Gastrocnemius medialis (tissue), 4 donors: ENCODE measurements at regions not wholly inside any gene's neighbourhood (a gene's known extent, or its start where the extent isn't known, plus 50 kb on each side); places are given as distances from the start of the nearest gene placed in this dataset.

ENCODE experiments used
- ATAC-seq, 2 donors: fragments of 150-250 bp; one replicate each; pipeline ENCODE4 v1.9.1; 2016
- DNase-seq, 2 donors: peaks; one replicate each; pipeline ENCODE4 v3.0.0-alpha.2; 2019
- H3K27ac ChIP-seq, 4 donors: fragments of 200-600 bp; sonication (generic); 1 replicate in 1 of 4; 2 replicates in 3 of 4; pipeline ENCODE4 v1.5.1; 2016 to 2018; ENCODE audit warnings: mild to moderate bottlenecking in 2 of 4, moderate library complexity in 1 of 4
- H3K27me3 ChIP-seq, 3 donors: fragments of 200-600 bp; sonication (generic) in 2 of 3; 1 replicate in 1 of 3; 2 replicates in 2 of 3; pipeline versions ENCODE4 v1.5.1 to v1.6.0; 2016 to 2019; ENCODE audit warnings: mild to moderate bottlenecking in 1 of 3, moderate library complexity in 1 of 3
- H3K36me3 ChIP-seq, 2 donors: fragments of 200-600 bp; sonication (generic) in 1 of 2; one replicate each; pipeline ENCODE4 v1.5.1; 2017 to 2018
- H3K4me1 ChIP-seq, 2 donors: fragments of 200-600 bp; sonication (generic) in 1 of 2; one replicate each; pipeline ENCODE4 v1.5.1; 2016 to 2017; ENCODE audit warnings: mild to moderate bottlenecking in 2 of 2
- H3K4me3 ChIP-seq, 4 donors: fragments of 200-600 bp; sonication (generic) in 3 of 4; 1 replicate in 1 of 4; 2 replicates in 3 of 4; pipeline ENCODE4 v1.5.1; 2016 to 2019; ENCODE audit warnings: mild to moderate bottlenecking in 2 of 4
- H3K9me3 ChIP-seq, 3 donors: fragments of 200-600 bp; sonication (generic) in 2 of 3; 1 replicate in 1 of 3; 2 replicates in 2 of 3; pipeline ENCODE4 v1.5.1; 2016 to 2019
- POLR2A ChIP-seq, 2 donors: fragments of 450-650 bp; IDR thresholded peaks; one replicate each; pipeline ENCODE4 v1.6.1; 2017; ENCODE audit warnings: antibody characterized with exemption in 2 of 2, mild to moderate bottlenecking in 2 of 2, moderate library complexity in 2 of 2
- in situ Hi-C, 4 donors: fragments of 200-750 bp; cut with MboI; loops; one replicate each; pipeline versions ENCODE4 v1.15.0 to v1.8.0; 2017; ENCODE audit warnings: low sequenced_read_pairs in 4 of 4
- intact Hi-C: fragments of 100-400 bp; cut with DNase I; formaldehyde crosslinking; loops from one replicate; pipeline ENCODE4 v1.15.1; 2023; ENCODE audit warnings: low total_unique reads
- TF ChIP-seq, protein P1 (sequence below), 5 experiments: fragments of 450-650 bp in 3 of 5; fragments of 200-600 bp in 2 of 5; sonication (generic) in 2 of 5; IDR thresholded peaks in 4 of 5; conservative IDR thresholded peaks in 1 of 5; 1 replicate in 4 of 5; 2 replicates in 1 of 5; pipeline ENCODE4 v1.5.1; 2016 to 2019; ENCODE audit warnings: antibody characterized with exemption in 5 of 5, mild to moderate bottlenecking in 3 of 5, moderate library complexity in 3 of 5

DNA sequence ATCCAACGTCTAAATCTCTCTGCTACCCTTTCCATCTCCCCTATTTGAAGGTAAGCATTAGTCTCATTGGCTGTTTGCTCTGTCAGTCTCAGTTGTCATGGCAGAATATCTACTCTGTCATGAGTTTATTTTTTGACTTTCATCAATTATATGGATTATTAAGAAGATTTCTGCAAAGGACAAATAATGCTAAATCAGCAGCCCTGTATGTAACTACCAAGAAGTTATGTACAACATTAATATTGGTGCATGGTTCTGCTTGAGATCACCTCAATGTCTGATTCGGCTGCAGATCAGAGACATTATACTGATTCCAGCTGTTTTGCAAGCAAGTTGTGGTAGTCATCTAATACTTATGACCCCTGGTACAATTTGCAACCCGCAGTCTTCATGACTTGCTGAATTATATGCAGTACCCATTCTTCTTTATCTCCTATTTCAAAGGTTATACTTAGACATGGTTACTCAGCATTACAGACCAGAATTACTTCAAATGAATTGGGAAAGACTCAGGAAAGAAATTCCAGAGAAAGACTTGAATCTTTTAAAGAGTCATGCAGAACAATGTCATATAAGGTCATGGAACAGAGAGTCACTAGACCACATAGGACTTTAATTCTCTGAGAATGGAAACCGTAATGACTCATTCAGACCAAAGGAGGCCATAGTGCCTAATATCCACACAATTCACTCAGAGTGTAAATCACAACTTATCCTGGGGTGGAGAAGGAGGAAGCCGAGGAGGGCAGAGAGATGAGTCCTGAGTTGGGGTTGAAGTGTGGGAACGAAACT is 201.4 kb downstream of the IBTK start:
- in situ Hi-C loops (loop anchor here in 1 of 4 donors (25.0 kb wide), 1 partner anchor 1434 kb away; no protein-coding TSS in a partner anchor), intact Hi-C loops (no loop called here)
- TF ChIP-seq, protein P1, sequence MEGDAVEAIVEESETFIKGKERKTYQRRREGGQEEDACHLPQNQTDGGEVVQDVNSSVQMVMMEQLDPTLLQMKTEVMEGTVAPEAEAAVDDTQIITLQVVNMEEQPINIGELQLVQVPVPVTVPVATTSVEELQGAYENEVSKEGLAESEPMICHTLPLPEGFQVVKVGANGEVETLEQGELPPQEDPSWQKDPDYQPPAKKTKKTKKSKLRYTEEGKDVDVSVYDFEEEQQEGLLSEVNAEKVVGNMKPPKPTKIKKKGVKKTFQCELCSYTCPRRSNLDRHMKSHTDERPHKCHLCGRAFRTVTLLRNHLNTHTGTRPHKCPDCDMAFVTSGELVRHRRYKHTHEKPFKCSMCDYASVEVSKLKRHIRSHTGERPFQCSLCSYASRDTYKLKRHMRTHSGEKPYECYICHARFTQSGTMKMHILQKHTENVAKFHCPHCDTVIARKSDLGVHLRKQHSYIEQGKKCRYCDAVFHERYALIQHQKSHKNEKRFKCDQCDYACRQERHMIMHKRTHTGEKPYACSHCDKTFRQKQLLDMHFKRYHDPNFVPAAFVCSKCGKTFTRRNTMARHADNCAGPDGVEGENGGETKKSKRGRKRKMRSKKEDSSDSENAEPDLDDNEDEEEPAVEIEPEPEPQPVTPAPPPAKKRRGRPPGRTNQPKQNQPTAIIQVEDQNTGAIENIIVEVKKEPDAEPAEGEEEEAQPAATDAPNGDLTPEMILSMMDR (IDR thresholded peaks at IDR 0.05 in 4 of 5, conservative IDR thresholded peaks at IDR 0.05 in 1 of 5): no peak
- TF ChIP-seq POLR2A (IDR thresholded peaks at IDR 0.05): no peak
- Histone ChIP-seq H3K36me3 (no peaks in the 10 kb centered on the region), H3K4me1 (no peaks in the 10 kb centered on the region), H3K27me3 (no peaks in the 10 kb centered on the region), H3K27ac (no peak overlapping the region), H3K4me3 (no peak overlapping the region), H3K9me3 (no peaks in the 10 kb centered on the region)
- ATAC-seq (no peak), DNase-seq (no peak)

DNA sequence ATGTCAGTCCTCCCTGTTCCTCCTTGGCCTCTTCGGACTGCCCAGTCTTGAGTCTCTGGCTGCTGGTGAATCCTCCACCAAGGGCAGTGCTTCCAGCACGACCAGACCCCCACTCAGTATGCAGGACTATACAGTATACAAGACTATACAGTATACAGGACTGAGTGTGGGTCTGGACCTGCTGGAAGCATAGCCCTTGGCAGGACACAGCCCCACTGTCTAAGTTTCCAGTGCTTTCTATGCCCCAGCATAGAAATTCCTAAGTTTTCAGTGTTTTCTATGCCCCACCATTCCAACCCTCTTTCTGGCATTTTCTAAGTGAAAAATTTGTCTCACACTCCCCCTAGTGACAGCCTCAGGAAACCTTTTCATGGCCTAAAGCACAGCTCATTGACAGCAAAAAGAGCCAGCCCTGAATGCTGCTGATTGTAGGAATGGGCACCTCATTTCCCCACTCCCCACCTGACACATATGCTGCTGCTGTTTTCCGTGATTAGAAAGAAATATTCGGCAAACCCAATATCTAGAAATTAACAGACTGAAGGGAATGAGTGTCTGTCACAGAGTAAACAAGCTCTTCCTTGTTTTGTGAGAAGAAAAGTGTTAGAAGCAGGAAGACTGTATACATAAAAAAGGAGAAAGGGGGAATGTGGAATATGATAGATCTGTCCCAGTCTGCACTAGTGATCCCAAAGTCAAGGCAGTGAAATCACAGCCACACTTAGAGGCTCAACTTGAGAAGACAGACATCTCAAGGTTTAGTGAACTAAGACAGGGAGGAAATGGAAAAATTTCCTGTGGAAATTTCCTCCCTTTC is 206.9 kb downstream of the IBTK start:
- H3K4me3 ChIP-seq: no peak overlapping the region
- TF ChIP-seq, protein P1 (IDR thresholded peaks at IDR 0.05 in 4 of 5, conservative IDR thresholded peaks at IDR 0.05 in 1 of 5): peak; percentile 6 to 54 (median 40)
- no peak for TF ChIP-seq POLR2A (IDR thresholded peaks at IDR 0.05)
- no peaks in the 10 kb centered on the region for H3K4me1 ChIP-seq
- no peaks in the 10 kb centered on the region for H3K27me3 ChIP-seq
- in situ Hi-C loops (loop anchor here in 1 of 4 donors (25.0 kb wide), 1 partner anchor 1428 kb away; no protein-coding TSS in a partner anchor), intact Hi-C loops (no loop called here)
- DNase-seq: no peak
- H3K9me3 ChIP-seq: no peaks in the 10 kb centered on the region
- no peak overlapping the region for H3K27ac ChIP-seq
- peak; percentile 63 to 64 for ATAC-seq
- no peaks in the 10 kb centered on the region for H3K36me3 ChIP-seq

DNA sequence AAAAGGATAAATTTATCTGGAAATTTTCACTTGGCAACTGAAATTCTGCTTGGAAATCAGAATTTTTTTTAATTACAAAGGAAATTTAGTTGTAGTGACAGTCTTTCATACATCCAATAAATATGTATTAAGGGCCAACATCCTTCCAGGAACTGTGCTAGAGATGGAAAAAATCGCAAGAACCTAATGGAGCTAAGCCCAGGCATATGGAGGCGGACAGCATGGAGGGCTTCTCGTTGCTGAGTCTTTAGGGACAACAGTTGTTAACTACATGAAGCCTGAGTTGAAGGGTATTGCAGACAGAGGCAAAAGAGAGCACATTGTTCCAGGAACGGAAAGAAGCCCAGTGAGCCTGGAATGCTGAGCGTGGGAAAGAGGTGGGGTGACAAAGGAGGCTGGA is 208.9 kb downstream of the IBTK start:
- Histone ChIP-seq H3K36me3 (no peaks in the 10 kb centered on the region), H3K27me3 (no peaks in the 10 kb centered on the region), H3K4me1 (no peaks in the 10 kb centered on the region), H3K4me3 (no peak overlapping the region), H3K9me3 (no peaks in the 10 kb centered on the region), H3K27ac (no peak overlapping the region)
- no peak for DNase-seq
- in situ Hi-C loops: loop anchor here in 1 of 4 donors (25.0 kb wide), 1 partner anchor 1426 kb away; no protein-coding TSS in a partner anchor
- intact Hi-C loops: loop anchor here (10.0 kb wide), 1 partner anchor 284 kb away; the partner anchor contains the start of gene TENT5A
- TF ChIP-seq, protein P1 (IDR thresholded peaks at IDR 0.05 in 4 of 5, conservative IDR thresholded peaks at IDR 0.05 in 1 of 5): no peak
- TF ChIP-seq POLR2A (IDR thresholded peaks at IDR 0.05): no peak
- no peak for ATAC-seq

DNA sequence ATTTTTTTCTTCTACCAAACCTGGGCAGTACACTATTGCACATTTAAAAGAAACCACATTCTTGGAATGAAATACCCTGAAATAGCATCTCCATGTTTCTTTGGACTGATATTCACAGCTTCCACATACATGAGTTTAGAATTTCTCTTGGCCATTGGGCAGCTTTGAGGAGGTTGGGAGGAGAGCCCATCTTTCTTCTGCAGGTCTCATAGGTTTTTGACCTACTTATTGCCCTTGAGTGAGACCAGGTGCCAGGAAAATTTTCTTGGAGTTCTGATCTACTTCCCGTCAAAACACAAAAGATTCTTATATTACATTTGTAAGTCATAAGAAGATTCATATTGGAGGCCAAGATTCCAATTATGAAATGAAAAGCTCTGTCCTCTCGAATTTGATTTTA is 212.0 kb downstream of the IBTK start:
- H3K4me1 ChIP-seq: no peaks in the 10 kb centered on the region
- no peaks in the 10 kb centered on the region for H3K9me3 ChIP-seq
- DNase-seq (no peak), ATAC-seq (no peak)
- intact Hi-C loops (loop anchor here (10.0 kb wide), 1 partner anchor 281 kb away; the partner anchor contains the start of gene TENT5A), in situ Hi-C loops (loop anchor here in 1 of 4 donors (25.0 kb wide), 1 partner anchor 1423 kb away; no protein-coding TSS in a partner anchor)
- H3K4me3 ChIP-seq: no peak overlapping the region
- no peaks in the 10 kb centered on the region for H3K36me3 ChIP-seq
- TF ChIP-seq POLR2A (IDR thresholded peaks at IDR 0.05): no peak
- TF ChIP-seq, protein P1 (IDR thresholded peaks at IDR 0.05 in 4 of 5, conservative IDR thresholded peaks at IDR 0.05 in 1 of 5): no peak
- no peak overlapping the region for H3K27ac ChIP-seq
- H3K27me3 ChIP-seq: no peaks in the 10 kb centered on the region
